NCI-H2107 treated with DMSO at 0.1 percent for 48 hours (cell line): ENCODE measurements at regions not wholly inside any gene's neighbourhood (a gene's known extent, or its start where the extent isn't known, plus 50 kb on each side); places are given as distances from the start of the nearest gene placed in this dataset.
"Not testable (repeated sequence)": the region's sequence is repeated elsewhere in the genome, so short reads cannot be mapped to it uniquely, and the experiment has no call there.

Experiments used
- DNase-seq: peaks from one replicate; lab custom pipeline; 2025; ENCODE audit not compliant: unreplicated experiment; lab: John Stamatoyannopoulos, UW

DNA sequence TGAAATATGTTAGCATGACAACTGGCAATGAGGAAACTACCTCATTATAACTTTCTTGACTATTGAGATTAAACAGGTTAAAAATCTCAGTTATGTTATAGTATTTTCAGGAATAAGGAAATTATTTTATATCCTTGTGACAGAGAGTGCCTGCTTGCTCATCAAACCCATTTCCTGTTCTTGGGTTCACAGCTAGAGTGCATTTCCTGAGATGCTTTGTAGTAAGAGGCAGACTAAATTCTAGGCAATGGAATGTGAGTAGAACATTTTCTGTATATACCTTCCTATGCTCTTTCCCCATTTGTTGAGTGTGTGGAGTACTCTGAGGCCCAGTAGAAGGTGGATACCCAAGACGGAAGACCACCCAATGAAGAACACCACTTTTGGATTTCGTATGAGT, 96.9 kb upstream of the CASK start:
- no peak for DNase-seq

DNA sequence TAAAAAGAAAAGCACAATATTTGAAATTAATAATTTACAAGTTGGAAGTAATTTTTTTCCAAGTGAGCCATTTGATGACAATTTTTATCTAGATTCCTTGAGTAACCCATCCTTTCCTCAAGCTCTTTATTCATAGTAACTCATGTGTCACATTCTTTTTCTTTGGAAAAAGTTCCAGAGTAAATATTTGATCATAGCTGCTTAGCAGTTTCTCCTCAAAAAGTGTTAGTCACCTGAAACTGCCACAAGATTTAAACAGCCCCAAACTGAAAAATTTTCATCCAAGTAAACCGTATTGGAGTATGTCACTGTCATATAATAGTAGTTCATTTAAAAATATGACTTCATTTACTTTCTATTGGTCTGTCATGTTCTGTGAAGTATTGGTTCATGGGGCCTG, 94.6 kb upstream of the CASK start:
- no peak for DNase-seq

DNA sequence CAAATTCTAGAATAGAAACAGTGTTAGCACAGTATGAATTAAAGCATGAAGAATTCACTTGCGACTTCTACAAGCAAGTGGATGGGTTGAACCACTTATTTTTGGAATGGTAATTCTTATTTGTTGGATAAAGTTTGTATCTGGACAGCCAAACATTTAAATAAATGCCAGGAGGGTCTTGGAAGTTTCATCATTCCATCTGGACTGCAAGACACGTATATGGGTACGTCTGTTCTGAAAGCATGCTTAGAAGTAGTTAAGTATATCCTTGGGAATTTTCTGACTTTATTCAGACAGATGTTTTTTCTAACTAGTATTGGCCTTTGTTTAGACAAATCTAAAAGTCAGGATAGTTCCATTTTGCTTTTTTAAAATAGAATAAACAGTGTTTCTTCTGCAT, 77.5 kb upstream of the CASK start:
- no peak for DNase-seq

DNA sequence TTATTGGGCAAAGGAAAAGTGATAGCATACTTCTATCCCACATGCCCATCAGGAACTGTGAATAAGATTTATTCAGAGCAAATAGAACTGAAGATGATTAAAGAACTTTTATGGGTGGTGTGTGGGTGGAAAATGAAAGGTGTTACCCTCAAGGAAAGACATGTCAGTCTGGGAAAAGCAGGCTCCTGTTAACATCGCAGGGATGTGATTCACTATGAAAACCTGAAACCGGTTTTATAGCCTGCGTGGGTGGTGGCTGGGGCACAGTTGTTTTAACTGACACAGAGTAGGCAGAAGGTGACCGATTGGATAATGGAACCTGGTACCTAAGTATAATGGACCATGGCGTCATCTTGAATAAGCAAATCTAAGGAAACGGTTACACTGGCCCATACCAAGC, 61.3 kb upstream of the CASK start:
- no peak for DNase-seq

DNA sequence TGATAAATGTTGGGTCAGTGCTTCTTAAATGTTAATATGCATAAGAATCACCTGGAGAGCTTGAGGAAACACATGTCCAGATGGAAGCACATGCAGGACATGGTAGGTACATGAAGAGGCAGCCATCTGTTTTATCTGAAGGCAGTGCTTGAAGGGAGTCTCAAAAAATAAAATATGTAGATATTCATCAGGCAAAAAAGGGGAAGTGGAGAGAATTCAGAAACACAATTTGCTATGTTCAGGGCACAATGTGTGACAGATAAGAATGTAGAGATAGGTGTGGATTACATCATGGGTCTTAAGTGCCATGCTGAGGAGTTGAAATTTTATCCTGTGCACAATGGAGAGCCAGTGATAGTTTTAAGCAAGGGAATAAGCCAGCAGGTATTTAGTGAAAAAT, 59.6 kb upstream of the CASK start:
- DNase-seq = no peak

DNA sequence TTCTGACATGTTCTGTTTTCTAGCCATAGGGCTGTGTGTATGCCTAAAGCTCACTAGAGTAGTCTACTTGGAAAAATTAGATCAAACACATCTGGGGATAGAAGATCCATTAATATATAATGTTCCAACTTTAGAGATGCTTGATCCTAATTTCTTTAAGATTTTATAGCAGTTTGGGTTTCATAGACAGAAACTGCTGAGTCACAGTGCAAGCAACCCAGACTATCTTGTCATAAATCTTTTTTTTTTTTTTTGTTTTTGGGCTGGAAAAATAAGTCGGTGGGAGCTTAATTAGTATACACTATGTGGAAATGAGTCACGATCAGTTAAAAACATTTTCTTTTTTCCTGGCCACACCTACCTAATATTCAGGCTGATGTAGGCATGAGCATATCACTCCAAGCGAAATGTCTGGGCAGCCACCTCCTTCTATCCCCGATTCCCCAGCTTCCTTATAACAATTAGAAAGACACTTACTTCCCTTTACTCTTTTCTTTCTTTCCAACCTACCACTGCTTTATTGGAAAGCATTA, 58.2 kb upstream of the CASK start:
- no peak for DNase-seq

DNA sequence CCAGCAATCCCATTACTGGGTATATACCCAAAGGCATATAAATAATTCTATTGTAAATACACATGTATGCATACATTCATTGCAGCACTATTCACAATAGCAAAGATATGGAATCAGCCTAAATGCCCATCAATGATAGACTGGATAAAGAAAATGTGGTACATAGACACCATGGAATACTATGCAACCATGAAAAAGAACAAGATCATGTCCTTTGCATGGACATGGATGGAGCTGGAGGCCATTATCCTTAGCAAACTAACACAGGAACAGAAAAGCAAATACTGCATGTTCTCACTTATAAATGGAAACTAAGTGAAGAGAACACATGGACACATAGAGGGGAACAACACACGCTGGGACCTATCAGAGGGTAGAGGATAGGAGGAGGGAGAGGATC, 51.3 kb upstream of the CASK start:
- DNase-seq = not testable (repeated sequence)

DNA sequence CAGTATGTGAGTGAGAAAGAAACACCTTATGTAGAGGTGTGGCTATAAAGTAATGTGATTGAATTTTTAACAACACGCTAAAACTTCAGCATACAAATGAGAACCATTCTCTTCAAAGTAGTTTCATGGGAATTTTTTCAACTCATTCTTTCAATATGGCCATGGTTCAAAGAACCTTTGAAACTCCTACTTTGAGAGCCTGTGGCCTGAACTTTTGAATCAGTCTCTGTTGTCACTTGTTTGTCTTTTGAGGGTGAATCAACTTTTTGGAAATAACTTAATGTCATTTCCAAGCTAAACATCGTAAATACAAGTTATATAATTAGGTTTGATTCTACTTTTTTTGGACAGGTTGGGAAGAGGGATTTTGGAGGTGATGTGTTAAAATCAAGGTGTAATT, 49.9 kb upstream of the CASK start:
- DNase-seq = no peak
